OCI-LY3 (cell line): ENCODE measurements at regions not wholly inside any gene's neighbourhood (a gene's known extent, or its start where the extent isn't known, plus 50 kb on each side); places are given as distances from the start of the nearest gene placed in this dataset.

Experiments
- H2AFZ ChIP-seq: fragments of 200-600, 300-600 bp; shearing (Covaris generic); 2 replicates; pipeline ENCODE4 v1.6.0; 2014; ENCODE audit warnings: antibody characterized with exemption, low read depth, low read length
- H3K27ac ChIP-seq: fragments of 200-600, 300-600 bp; sonication (generic); 2 replicates; pipeline ENCODE4 v1.5.1; 2014; ENCODE audit warnings: mild to moderate bottlenecking, low read length, moderate library complexity, mixed read lengths
- H3K27me3 ChIP-seq: fragments of 200-600, 300-600 bp; sonication (generic); 2 replicates; pipeline ENCODE4 v1.6.1; 2014; ENCODE audit warnings: low read depth, low read length, mixed read lengths
- H3K36me3 ChIP-seq: fragments of 200-600, 300-600 bp; sonication (generic); replicated peaks from 2 replicates; pipeline ENCODE3; 2014; ENCODE audit warnings: low read depth, low read length, mixed read lengths
- H3K4me1 ChIP-seq: fragments of 300-600, 200-600 bp; sonication (generic); 2 replicates; pipeline ENCODE4 v1.6.1; 2014; ENCODE audit warnings: low read length, mixed read lengths
- H3K4me2 ChIP-seq: fragments of 200-600, 300-600 bp; sonication (generic); 2 replicates; pipeline ENCODE4 v1.6.1; 2014; ENCODE audit warnings: low read length, mixed read lengths
- H3K4me3 ChIP-seq: fragments of 300-600, 200-600 bp; sonication (generic); 2 replicates; pipeline ENCODE4 v1.5.1; 2014; ENCODE audit warnings: antibody characterized with exemption, mild to moderate bottlenecking, low read length, moderate library complexity
- H3K79me2 ChIP-seq: fragments of 300-600, 200-600 bp; shearing (Covaris generic); 2 replicates; pipeline ENCODE4 v1.6.1; 2014; ENCODE audit warnings: mild to moderate bottlenecking, low read length, mixed read lengths
- H3K9ac ChIP-seq: fragments of 300-600, 200-600 bp; shearing (Covaris generic); 2 replicates; pipeline ENCODE4 v1.6.0; 2014; ENCODE audit warnings: mild to moderate bottlenecking, low read length, moderate library complexity
- H3K9me3 ChIP-seq: fragments of 200-600, 300-600 bp; shearing (Covaris generic); 2 replicates; pipeline ENCODE4 v1.6.1; 2014; ENCODE audit warnings: low read length, mixed read lengths; ENCODE audit not compliant: insufficient read depth
- H4K20me1 ChIP-seq: fragments of 200-600, 300-600 bp; sonication (generic); 2 replicates; pipeline ENCODE4 v1.6.1; 2016; ENCODE audit warnings: low read length, mixed read lengths; ENCODE audit not compliant: insufficient read depth
- EZH2phosphoT487 ChIP-seq: fragments of 200-600 bp; shearing (Covaris generic); IDR thresholded peaks from 2 replicates; pipeline ENCODE4 v1.6.1; 2018; ENCODE audit warnings: antibody characterized with exemption, mixed run types, low read depth
- TF ChIP-seq, protein P1 (sequence below): fragments of 200-600, 300-600 bp; sonication (generic); IDR thresholded peaks from 2 replicates; pipeline ENCODE4 v1.5.1; 2014; ENCODE audit warnings: antibody characterized with exemption, low read length, low read depth

DNA sequence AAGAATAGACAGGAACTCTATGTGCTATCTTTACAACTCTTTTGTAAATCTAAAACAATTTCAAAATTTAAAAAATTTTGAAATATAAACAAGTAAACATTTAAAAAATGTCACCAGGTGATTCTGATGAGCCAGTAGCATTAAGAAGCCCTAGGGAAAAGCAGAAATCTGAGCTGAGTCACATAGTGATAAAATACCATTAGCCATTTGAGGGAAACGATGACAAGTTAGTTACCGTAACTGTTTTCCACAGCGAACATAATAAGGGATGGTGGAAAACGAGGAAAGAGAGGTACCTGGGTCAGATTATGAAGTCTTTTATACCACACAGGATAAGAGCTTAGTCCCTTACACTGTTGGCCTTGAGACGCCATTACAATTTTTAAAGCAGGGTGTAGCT is 55.5 kb downstream of the PRR15 start:
- Histone ChIP-seq H3K36me3 (no peaks in the 10 kb centered on the region), H3K9me3 (no peaks in the 10 kb centered on the region), H4K20me1 (no peaks in the 10 kb centered on the region), H3K9ac (no peak overlapping the region), H3K27ac (no peak overlapping the region), H2AFZ (no peak overlapping the region), H3K4me3 (no peak overlapping the region), H3K4me2 (no peak overlapping the region), H3K4me1 (no peaks in the 10 kb centered on the region), H3K27me3 (peaks cover 4% of the 10 kb centered on the region; the same call in 1 of the 2 replicates), H3K79me2 (no peaks in the 10 kb centered on the region)
- no peak for TF ChIP-seq EZH2phosphoT487
- TF ChIP-seq, protein P1, sequence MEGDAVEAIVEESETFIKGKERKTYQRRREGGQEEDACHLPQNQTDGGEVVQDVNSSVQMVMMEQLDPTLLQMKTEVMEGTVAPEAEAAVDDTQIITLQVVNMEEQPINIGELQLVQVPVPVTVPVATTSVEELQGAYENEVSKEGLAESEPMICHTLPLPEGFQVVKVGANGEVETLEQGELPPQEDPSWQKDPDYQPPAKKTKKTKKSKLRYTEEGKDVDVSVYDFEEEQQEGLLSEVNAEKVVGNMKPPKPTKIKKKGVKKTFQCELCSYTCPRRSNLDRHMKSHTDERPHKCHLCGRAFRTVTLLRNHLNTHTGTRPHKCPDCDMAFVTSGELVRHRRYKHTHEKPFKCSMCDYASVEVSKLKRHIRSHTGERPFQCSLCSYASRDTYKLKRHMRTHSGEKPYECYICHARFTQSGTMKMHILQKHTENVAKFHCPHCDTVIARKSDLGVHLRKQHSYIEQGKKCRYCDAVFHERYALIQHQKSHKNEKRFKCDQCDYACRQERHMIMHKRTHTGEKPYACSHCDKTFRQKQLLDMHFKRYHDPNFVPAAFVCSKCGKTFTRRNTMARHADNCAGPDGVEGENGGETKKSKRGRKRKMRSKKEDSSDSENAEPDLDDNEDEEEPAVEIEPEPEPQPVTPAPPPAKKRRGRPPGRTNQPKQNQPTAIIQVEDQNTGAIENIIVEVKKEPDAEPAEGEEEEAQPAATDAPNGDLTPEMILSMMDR = no peak

DNA sequence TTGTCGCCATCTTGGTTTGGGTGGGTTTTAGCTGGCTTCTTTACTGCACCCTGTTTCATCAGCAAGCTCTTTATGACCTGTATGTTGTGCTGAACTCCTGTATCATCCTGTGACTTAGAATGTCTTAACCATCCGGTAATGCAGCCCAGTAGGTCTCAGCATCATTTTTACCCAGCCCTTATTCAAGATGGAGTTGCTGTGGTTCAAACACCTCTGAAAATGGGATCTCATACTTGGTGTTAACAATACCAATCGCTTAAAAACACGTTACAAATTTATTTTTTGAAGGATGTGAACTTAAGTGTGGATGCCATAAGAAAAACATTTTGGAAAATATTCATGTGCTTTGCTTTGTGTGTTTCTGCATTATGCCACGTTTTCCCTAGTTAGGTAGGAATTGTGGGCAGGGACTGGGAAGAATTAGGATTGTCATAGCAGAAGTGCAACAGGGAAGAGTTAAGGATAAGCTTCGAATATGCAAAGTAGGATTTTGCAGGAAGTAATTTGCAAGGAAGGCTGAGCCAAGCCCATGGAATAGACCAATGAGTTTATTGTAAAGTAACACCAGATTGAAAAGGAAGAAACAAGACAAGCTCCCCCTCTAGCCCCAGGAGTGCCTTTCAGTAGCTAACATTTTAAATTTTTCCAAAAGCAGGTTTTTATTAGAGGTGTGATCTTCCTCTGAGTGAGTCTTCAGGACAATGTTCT is 56.4 kb downstream of the PRR15 start:
- H3K79me2 ChIP-seq = no peaks in the 10 kb centered on the region
- no peaks in the 10 kb centered on the region for H4K20me1 ChIP-seq
- no peak overlapping the region for H3K27ac ChIP-seq
- no peak overlapping the region for H2AFZ ChIP-seq
- no peak overlapping the region for H3K4me3 ChIP-seq
- H3K36me3 ChIP-seq = no peaks in the 10 kb centered on the region
- H3K4me2 ChIP-seq = no peak overlapping the region
- TF ChIP-seq, protein P1 = no peak
- TF ChIP-seq EZH2phosphoT487 = no peak
- H3K9ac ChIP-seq = no peak overlapping the region
- no peaks in the 10 kb centered on the region for H3K4me1 ChIP-seq
- no peaks in the 10 kb centered on the region for H3K9me3 ChIP-seq
- H3K27me3 ChIP-seq = peaks cover 4% of the 10 kb centered on the region; the same call in 1 of the 2 replicates

DNA sequence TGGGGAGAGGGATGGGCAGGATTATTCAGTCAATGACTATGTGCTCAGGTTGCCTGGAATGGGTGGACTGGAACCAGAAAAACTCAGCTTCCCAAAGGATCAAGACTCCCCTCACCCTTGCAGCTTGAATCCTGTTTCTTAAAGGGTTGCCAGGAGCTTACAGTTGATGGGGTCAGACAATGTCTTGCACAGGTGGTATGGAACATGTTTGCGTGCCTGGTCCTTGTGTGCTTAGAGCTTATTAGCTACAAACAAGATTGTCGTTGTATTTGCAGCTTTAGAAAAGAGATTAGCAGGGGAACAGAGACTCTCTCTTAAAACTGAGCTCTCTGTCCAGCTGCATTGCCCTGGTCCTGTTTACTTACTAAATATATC is 56.9 kb downstream of the PRR15 start:
- no peak overlapping the region for H3K4me2 ChIP-seq
- H3K9me3 ChIP-seq = no peaks in the 10 kb centered on the region
- TF ChIP-seq EZH2phosphoT487 = no peak
- TF ChIP-seq, protein P1 = no peak
- no peak overlapping the region for H2AFZ ChIP-seq
- H3K27me3 ChIP-seq = peaks cover 4% of the 10 kb centered on the region; the same call in 1 of the 2 replicates
- no peak overlapping the region for H3K27ac ChIP-seq
- no peaks in the 10 kb centered on the region for H3K4me1 ChIP-seq
- no peaks in the 10 kb centered on the region for H3K79me2 ChIP-seq
- no peaks in the 10 kb centered on the region for H3K36me3 ChIP-seq
- H3K9ac ChIP-seq = no peak overlapping the region
- no peak overlapping the region for H3K4me3 ChIP-seq
- H4K20me1 ChIP-seq = no peaks in the 10 kb centered on the region

DNA sequence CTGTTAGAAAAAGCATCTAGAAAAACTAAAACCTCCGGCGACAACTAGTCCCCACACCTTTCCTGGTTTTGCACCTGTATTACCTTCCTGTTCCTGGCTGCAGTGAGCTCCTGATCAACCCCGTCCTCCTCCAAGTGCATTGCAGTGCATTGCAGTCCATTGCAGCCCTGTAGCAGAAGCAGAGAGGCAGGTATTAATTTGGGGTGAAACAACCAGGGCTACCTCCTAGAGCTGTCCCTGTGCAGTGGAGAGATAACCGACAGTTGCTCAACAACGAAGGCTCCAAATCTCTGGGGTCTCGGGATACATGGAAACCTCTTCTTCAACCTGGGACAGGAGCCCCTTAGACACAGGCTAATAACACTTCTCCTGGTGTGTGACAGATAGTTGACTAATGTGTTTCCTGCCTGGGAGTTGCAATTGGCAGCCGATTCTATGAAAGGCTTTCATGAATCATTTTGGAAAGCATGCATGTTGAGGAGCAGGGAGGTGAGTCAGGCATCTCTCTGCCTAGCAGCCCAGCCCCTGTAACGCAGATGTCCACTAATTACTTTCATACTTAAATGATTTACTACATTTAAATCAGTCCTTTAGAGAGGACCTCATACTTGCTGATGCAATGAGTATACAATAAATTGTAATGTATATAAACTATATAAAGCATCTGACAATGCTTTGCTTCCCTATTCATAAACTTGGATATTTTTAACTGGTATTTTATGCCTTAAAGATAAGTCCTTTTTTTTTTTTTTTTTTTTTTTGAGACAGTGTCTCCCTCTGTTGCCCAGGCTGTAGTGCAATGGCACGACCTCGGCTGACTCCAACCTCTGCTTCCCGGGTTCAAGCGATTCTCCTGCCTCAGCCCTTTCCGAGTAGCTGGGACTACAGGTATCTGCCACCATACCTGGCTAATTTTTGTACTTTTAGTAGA is 59.0 kb downstream of the PRR15 start:
- H3K27ac ChIP-seq = no peak overlapping the region
- TF ChIP-seq EZH2phosphoT487 = no peak
- TF ChIP-seq, protein P1 = no peak
- no peaks in the 10 kb centered on the region for H3K79me2 ChIP-seq
- no peak overlapping the region for H3K9ac ChIP-seq
- no peak overlapping the region for H3K4me3 ChIP-seq
- H2AFZ ChIP-seq = no peak overlapping the region
- H3K27me3 ChIP-seq = peaks cover 4% of the 10 kb centered on the region; the same call in 1 of the 2 replicates
- no peaks in the 10 kb centered on the region for H3K4me1 ChIP-seq
- H4K20me1 ChIP-seq = no peaks in the 10 kb centered on the region
- H3K9me3 ChIP-seq = no peaks in the 10 kb centered on the region
- no peaks in the 10 kb centered on the region for H3K36me3 ChIP-seq
- H3K4me2 ChIP-seq = no peak overlapping the region
